ENCODE measurements at regions not wholly inside any gene's neighbourhood (a gene's known extent, or its start where the extent isn't known, plus 50 kb on each side); places are given as distances from the start of the nearest gene placed in this dataset.
"Not testable (repeated sequence)": the region's sequence is repeated elsewhere in the genome, so short reads cannot be mapped to it uniquely, and the experiment has no call there.

- DNase-seq = no peak
- no peaks in the 10 kb centered on the region for H3K4me1 Mint-ChIP-seq (ENCODE audit: low read depth)
Observed at GRCh38 chr4:112031712-112032328, 113.4 kb upstream of the FAM241A start.

GRCh38 chr4:112036886-112037285 is 108.4 kb upstream of the FAM241A start:
- no peak for DNase-seq
- Mint-ChIP-seq H3K27me3 (ENCODE audit: low read depth) (peaks cover 21% of the 10 kb centered on the region), H3K4me1 (ENCODE audit: low read depth) (no peaks in the 10 kb centered on the region), H3K36me3 (ENCODE audit: insufficient read depth) (no peaks in the 10 kb centered on the region), H3K4me3 (no peak overlapping the region), H3K9me3 (no peaks in the 10 kb centered on the region)
- no peak for ATAC-seq

More at GRCh38 chr4:112031712-112032328, 113.4 kb upstream of the FAM241A start:
- Mint-ChIP-seq H3K4me3 (no peak overlapping the region), H3K27me3 (ENCODE audit: low read depth) (peaks cover 29% of the 10 kb centered on the region), H3K9me3 (peaks cover 3% of the 10 kb centered on the region), H3K36me3 (ENCODE audit: insufficient read depth) (no peaks in the 10 kb centered on the region)
- ATAC-seq = no peak

- Mint-ChIP-seq H3K4me1 (ENCODE audit: low read depth) (no peaks in the 10 kb centered on the region), H3K27me3 (ENCODE audit: low read depth) (peaks cover 12% of the 10 kb centered on the region), H3K9me3 (no peaks in the 10 kb centered on the region), H3K36me3 (ENCODE audit: insufficient read depth) (no peaks in the 10 kb centered on the region), H3K4me3 (no peak overlapping the region)
- no peak for ATAC-seq
- DNase-seq = no peak
Observed at GRCh38 chr4:112038861-112039260, 106.4 kb upstream of the FAM241A start.

- H3K36me3 Mint-ChIP-seq (ENCODE audit: insufficient read depth); H3K27me3 Mint-ChIP-seq (ENCODE audit: low read depth); H3K4me3 Mint-ChIP-seq; H3K4me1 Mint-ChIP-seq (ENCODE audit: low read depth); DNase-seq; ATAC-seq; H3K9me3 Mint-ChIP-seq: not testable (repeated sequence)
Observed at GRCh38 chr4:112049119-112049518, 96.1 kb upstream of the FAM241A start.

GRCh38 chr4:112053825-112054350 is 91.4 kb upstream of the FAM241A start:
- peaks cover 2% of the 10 kb centered on the region for H3K27me3 Mint-ChIP-seq (ENCODE audit: low read depth)

GRCh38 chr4:112055100-112055499 is 90.2 kb upstream of the FAM241A start:
- Mint-ChIP-seq H3K36me3 (ENCODE audit: insufficient read depth) (no peaks in the 10 kb centered on the region), H3K4me3 (no peak overlapping the region), H3K27me3 (ENCODE audit: low read depth) (peaks cover 3% of the 10 kb centered on the region), H3K9me3 (no peaks in the 10 kb centered on the region), H3K4me1 (ENCODE audit: low read depth) (no peaks in the 10 kb centered on the region)
- DNase-seq (no peak), ATAC-seq (no peak)

More at GRCh38 chr4:112053825-112054350, 91.4 kb upstream of the FAM241A start:
- ATAC-seq (no peak), DNase-seq (no peak)
- H3K9me3 Mint-ChIP-seq = no peaks in the 10 kb centered on the region
- H3K4me3 Mint-ChIP-seq = no peak overlapping the region
- no peaks in the 10 kb centered on the region for H3K4me1 Mint-ChIP-seq (ENCODE audit: low read depth)
- no peaks in the 10 kb centered on the region for H3K36me3 Mint-ChIP-seq (ENCODE audit: insufficient read depth)

GRCh38 chr4:112057470-112057869 is 87.8 kb upstream of the FAM241A start:
- no peak for ATAC-seq
- no peaks in the 10 kb centered on the region for H3K9me3 Mint-ChIP-seq
- no peak for DNase-seq
- no peak overlapping the region for H3K4me3 Mint-ChIP-seq
- peaks cover 4% of the 10 kb centered on the region for H3K27me3 Mint-ChIP-seq (ENCODE audit: low read depth)
- no peaks in the 10 kb centered on the region for H3K36me3 Mint-ChIP-seq (ENCODE audit: insufficient read depth)
- no peaks in the 10 kb centered on the region for H3K4me1 Mint-ChIP-seq (ENCODE audit: low read depth)

GRCh38 chr4:112058433-112058832 is 86.8 kb upstream of the FAM241A start:
- Mint-ChIP-seq H3K9me3 (no peaks in the 10 kb centered on the region), H3K36me3 (ENCODE audit: insufficient read depth) (no peaks in the 10 kb centered on the region), H3K27me3 (ENCODE audit: low read depth) (peaks cover 4% of the 10 kb centered on the region), H3K4me1 (ENCODE audit: low read depth) (no peaks in the 10 kb centered on the region), H3K4me3 (no peak overlapping the region)
- ATAC-seq (no peak), DNase-seq (no peak)

GRCh38 chr4:112060212-112060611 is 85.0 kb upstream of the FAM241A start:
- ATAC-seq (no peak), DNase-seq (no peak)
- no peaks in the 10 kb centered on the region for H3K9me3 Mint-ChIP-seq
- H3K4me3 Mint-ChIP-seq = no peak overlapping the region
- H3K36me3 Mint-ChIP-seq (ENCODE audit: insufficient read depth) = no peaks in the 10 kb centered on the region
- H3K4me1 Mint-ChIP-seq (ENCODE audit: low read depth) = no peaks in the 10 kb centered on the region
- peaks cover 4% of the 10 kb centered on the region for H3K27me3 Mint-ChIP-seq (ENCODE audit: low read depth)

GRCh38 chr4:112061207-112061817 is 83.9 kb upstream of the FAM241A start:
- peaks cover 4% of the 10 kb centered on the region for H3K27me3 Mint-ChIP-seq (ENCODE audit: low read depth)
- no peaks in the 10 kb centered on the region for H3K4me1 Mint-ChIP-seq (ENCODE audit: low read depth)
- H3K4me3 Mint-ChIP-seq = no peak overlapping the region
- no peak for DNase-seq
- ATAC-seq = no peak
- no peaks in the 10 kb centered on the region for H3K9me3 Mint-ChIP-seq
- no peaks in the 10 kb centered on the region for H3K36me3 Mint-ChIP-seq (ENCODE audit: insufficient read depth)

- ATAC-seq (no peak), DNase-seq (no peak)
- H3K4me3 Mint-ChIP-seq = no peak overlapping the region
- H3K9me3 Mint-ChIP-seq = no peaks in the 10 kb centered on the region
- H3K36me3 Mint-ChIP-seq (ENCODE audit: insufficient read depth) = no peaks in the 10 kb centered on the region
- peaks cover 12% of the 10 kb centered on the region for H3K27me3 Mint-ChIP-seq (ENCODE audit: low read depth)
- H3K4me1 Mint-ChIP-seq (ENCODE audit: low read depth) = no peaks in the 10 kb centered on the region
Observed at GRCh38 chr4:112063260-112063659, 82.0 kb upstream of the FAM241A start.

GRCh38 chr4:112069110-112069509 is 76.1 kb upstream of the FAM241A start:
- H3K9me3 Mint-ChIP-seq = peaks cover 4% of the 10 kb centered on the region
- no peak overlapping the region for H3K4me3 Mint-ChIP-seq
- no peaks in the 10 kb centered on the region for H3K36me3 Mint-ChIP-seq (ENCODE audit: insufficient read depth)
- no peak for ATAC-seq
- DNase-seq = no peak
- no peaks in the 10 kb centered on the region for H3K4me1 Mint-ChIP-seq (ENCODE audit: low read depth)
- H3K27me3 Mint-ChIP-seq (ENCODE audit: low read depth) = peaks cover 20% of the 10 kb centered on the region

GRCh38 chr4:112073181-112073580 is 72.1 kb upstream of the FAM241A start:
- no peak for DNase-seq
- Mint-ChIP-seq H3K27me3 (ENCODE audit: low read depth) (peaks cover 13% of the 10 kb centered on the region), H3K36me3 (ENCODE audit: insufficient read depth) (no peaks in the 10 kb centered on the region), H3K4me3 (no peak overlapping the region), H3K9me3 (peaks cover 4% of the 10 kb centered on the region), H3K4me1 (ENCODE audit: low read depth) (no peaks in the 10 kb centered on the region)
- ATAC-seq = no peak

- peaks cover 4% of the 10 kb centered on the region for H3K9me3 Mint-ChIP-seq
- DNase-seq (no peak), ATAC-seq (peak; percentile 73 to 74)
- peaks cover 4% of the 10 kb centered on the region for H3K27me3 Mint-ChIP-seq (ENCODE audit: low read depth)
- no peaks in the 10 kb centered on the region for H3K36me3 Mint-ChIP-seq (ENCODE audit: insufficient read depth)
- no peak overlapping the region for H3K4me3 Mint-ChIP-seq
- H3K4me1 Mint-ChIP-seq (ENCODE audit: low read depth) = no peaks in the 10 kb centered on the region
Observed at GRCh38 chr4:112075129-112075753, 70.0 kb upstream of the FAM241A start.

GRCh38 chr4:112075906-112076305 is 69.3 kb upstream of the FAM241A start:
- ATAC-seq (no peak), DNase-seq (no peak)
- H3K36me3 Mint-ChIP-seq (ENCODE audit: insufficient read depth) = no peaks in the 10 kb centered on the region
- H3K9me3 Mint-ChIP-seq = peaks cover 4% of the 10 kb centered on the region
- no peak overlapping the region for H3K4me3 Mint-ChIP-seq
- H3K4me1 Mint-ChIP-seq (ENCODE audit: low read depth) = no peaks in the 10 kb centered on the region
- H3K27me3 Mint-ChIP-seq (ENCODE audit: low read depth) = peaks cover 3% of the 10 kb centered on the region
